ENCODE measurements at regions not wholly inside any gene's neighbourhood (a gene's known extent, or its start where the extent isn't known, plus 50 kb on each side); places are given as distances from the start of the nearest gene placed in this dataset.

DNA sequence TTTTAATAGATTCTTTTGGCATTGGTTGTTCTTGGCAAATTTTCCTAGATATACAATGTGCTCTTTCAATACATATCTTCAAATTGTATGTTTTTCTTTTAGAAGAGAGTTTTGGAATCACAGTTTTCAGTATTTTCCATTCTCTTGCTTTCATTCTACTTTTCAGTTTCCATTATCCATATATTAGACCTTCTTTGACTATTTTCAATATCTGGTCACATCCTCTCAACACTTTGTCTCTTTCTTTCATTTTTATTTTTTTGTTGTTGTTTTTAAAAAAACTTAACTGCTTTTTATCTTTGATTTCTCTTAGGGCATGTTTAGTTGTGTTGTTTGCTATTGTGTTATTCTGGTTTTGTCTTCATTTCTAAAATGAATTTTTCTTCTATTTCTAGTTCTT lies 59.9 kb upstream of the CLMN start:
- TF ChIP-seq, protein P1, sequence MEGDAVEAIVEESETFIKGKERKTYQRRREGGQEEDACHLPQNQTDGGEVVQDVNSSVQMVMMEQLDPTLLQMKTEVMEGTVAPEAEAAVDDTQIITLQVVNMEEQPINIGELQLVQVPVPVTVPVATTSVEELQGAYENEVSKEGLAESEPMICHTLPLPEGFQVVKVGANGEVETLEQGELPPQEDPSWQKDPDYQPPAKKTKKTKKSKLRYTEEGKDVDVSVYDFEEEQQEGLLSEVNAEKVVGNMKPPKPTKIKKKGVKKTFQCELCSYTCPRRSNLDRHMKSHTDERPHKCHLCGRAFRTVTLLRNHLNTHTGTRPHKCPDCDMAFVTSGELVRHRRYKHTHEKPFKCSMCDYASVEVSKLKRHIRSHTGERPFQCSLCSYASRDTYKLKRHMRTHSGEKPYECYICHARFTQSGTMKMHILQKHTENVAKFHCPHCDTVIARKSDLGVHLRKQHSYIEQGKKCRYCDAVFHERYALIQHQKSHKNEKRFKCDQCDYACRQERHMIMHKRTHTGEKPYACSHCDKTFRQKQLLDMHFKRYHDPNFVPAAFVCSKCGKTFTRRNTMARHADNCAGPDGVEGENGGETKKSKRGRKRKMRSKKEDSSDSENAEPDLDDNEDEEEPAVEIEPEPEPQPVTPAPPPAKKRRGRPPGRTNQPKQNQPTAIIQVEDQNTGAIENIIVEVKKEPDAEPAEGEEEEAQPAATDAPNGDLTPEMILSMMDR (IDR thresholded peaks at IDR 0.05) = no peak
- TF ChIP-seq POLR2A (IDR thresholded peaks at IDR 0.05) = no peak

Measured in uterus (tissue), 2 donors.